ENCODE measurements at regions not wholly inside any gene's neighbourhood (a gene's known extent, or its start where the extent isn't known, plus 50 kb on each side); places are given as distances from the start of the nearest gene placed in this dataset.

GRCh38 chr20:21570285-21570992 is 56.6 kb upstream of the NKX2-2 start:
- DNase-seq, result no peak
- POLR2A ChIA-PET, result no interaction called here
- H3K27ac Mint-ChIP-seq, result no peak overlapping the region
- no peak overlapping the region for H3K4me3 Mint-ChIP-seq
- H3K36me3 Mint-ChIP-seq, result no peaks in the 10 kb centered on the region
- peaks cover 5% of the 10 kb centered on the region for H3K4me1 Mint-ChIP-seq
- no peaks in the 10 kb centered on the region for H3K9me3 Mint-ChIP-seq
- peaks cover 12% of the 10 kb centered on the region for H3K27me3 Mint-ChIP-seq
- ATAC-seq (ENCODE audit: low read depth), result no peak

- H3K9me3 Mint-ChIP-seq, result no peaks in the 10 kb centered on the region
- H3K27ac Mint-ChIP-seq, result no peak overlapping the region
- no peak overlapping the region for H3K4me3 Mint-ChIP-seq
Measured at GRCh38 chr20:21569586-21569985, 55.7 kb upstream of the NKX2-2 start.

GRCh38 chr20:21564127-21564773 is 50.4 kb upstream of the NKX2-2 start:
- Mint-ChIP-seq H3K4me3 (no peak overlapping the region), H3K27me3 (peaks cover 8% of the 10 kb centered on the region), H3K27ac (no peak overlapping the region), H3K36me3 (no peaks in the 10 kb centered on the region), H3K4me1 (peaks cover 3% of the 10 kb centered on the region), H3K9me3 (no peaks in the 10 kb centered on the region)
- no peak for DNase-seq
- POLR2A ChIA-PET, result no interaction called here
- no peak for ATAC-seq (ENCODE audit: low read depth)

More at GRCh38 chr20:21569586-21569985, 55.7 kb upstream of the NKX2-2 start:
- Mint-ChIP-seq H3K27me3 (peaks cover 11% of the 10 kb centered on the region), H3K4me1 (peaks cover 5% of the 10 kb centered on the region), H3K36me3 (no peaks in the 10 kb centered on the region)
- ATAC-seq (ENCODE audit: low read depth) (no peak), DNase-seq (no peak)
- POLR2A ChIA-PET, result no interaction called here
